GM12875 (cell line): ENCODE measurements at regions not wholly inside any gene's neighbourhood (a gene's known extent, or its start where the extent isn't known, plus 50 kb on each side); places are given as distances from the start of the nearest gene placed in this dataset.

Experiments used
- H3K4me3 ChIP-seq: one replicate; pipeline ENCODE4 v1.5.1; 2011; ENCODE audit warnings: low read depth, low read length, control low read depth
- TF ChIP-seq, protein P1 (sequence below): IDR thresholded peaks from 2 replicates; pipeline ENCODE4 v1.5.1; 2011; ENCODE audit warnings: low read depth, mild to moderate bottlenecking, control low read depth, inconsistent platforms, low read length, moderate library complexity, borderline replicate concordance; ENCODE audit not compliant: insufficient read depth

DNA sequence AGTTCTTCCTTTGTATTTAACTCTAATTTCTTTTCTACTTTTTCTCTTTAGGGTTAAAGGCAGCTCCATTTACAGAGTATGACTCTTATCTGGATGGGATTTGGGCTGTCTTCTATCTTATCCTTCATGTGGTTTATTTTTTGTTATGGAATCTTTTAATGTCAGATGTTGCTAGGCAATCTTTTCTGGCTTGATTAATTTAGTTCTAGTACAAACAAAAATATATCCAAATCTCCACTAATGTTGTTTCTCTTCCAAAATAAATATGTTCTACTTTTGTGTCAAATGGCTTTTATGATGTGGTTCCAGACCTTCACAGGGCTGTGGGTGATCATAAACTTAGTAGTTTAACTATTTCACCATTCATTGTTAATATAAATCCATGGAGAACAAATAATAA is 246.9 kb downstream of the AHR start:
- TF ChIP-seq, protein P1, sequence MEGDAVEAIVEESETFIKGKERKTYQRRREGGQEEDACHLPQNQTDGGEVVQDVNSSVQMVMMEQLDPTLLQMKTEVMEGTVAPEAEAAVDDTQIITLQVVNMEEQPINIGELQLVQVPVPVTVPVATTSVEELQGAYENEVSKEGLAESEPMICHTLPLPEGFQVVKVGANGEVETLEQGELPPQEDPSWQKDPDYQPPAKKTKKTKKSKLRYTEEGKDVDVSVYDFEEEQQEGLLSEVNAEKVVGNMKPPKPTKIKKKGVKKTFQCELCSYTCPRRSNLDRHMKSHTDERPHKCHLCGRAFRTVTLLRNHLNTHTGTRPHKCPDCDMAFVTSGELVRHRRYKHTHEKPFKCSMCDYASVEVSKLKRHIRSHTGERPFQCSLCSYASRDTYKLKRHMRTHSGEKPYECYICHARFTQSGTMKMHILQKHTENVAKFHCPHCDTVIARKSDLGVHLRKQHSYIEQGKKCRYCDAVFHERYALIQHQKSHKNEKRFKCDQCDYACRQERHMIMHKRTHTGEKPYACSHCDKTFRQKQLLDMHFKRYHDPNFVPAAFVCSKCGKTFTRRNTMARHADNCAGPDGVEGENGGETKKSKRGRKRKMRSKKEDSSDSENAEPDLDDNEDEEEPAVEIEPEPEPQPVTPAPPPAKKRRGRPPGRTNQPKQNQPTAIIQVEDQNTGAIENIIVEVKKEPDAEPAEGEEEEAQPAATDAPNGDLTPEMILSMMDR: no peak
- H3K4me3 ChIP-seq: no peak overlapping the region

DNA sequence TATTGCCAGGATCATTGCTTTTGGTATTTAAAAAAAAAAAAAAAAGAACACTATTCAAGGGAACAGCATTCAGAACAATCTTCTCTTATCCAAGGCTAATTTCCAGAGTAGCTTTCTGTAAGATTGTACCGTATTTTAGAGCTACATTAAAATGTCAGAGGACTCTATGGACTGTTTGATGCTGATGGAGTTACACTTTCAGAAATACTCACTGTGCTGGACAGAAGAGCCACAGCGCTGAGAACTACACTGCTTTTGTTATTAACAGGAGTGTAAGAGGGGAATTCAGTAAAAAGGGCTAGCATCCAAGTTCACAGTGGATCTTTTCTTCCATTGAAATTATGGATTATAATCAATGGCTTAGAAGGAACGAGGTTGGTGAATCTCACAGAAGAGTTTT is 247.7 kb downstream of the AHR start:
- TF ChIP-seq, protein P1: no peak
- H3K4me3 ChIP-seq: no peak overlapping the region

DNA sequence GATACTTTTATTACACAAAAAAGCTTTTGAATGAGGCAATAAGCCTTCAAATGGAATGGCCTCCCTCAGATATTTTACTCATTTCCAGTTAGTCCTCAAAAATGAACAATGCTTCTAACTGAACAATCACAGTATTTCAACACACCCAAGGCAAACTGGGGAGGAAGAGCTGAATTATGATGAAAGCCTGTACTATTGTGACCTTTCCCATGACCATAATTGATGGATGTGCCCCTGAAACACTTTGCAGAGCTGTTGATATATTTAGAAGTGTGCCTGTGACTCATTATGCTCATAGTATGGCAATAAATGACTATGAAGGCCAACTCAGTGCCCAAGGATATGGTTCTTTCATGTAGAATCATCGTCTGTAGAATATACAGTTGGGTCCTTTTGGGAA is 248.1 kb downstream of the AHR start:
- H3K4me3 ChIP-seq: no peak overlapping the region
- TF ChIP-seq, protein P1: no peak

DNA sequence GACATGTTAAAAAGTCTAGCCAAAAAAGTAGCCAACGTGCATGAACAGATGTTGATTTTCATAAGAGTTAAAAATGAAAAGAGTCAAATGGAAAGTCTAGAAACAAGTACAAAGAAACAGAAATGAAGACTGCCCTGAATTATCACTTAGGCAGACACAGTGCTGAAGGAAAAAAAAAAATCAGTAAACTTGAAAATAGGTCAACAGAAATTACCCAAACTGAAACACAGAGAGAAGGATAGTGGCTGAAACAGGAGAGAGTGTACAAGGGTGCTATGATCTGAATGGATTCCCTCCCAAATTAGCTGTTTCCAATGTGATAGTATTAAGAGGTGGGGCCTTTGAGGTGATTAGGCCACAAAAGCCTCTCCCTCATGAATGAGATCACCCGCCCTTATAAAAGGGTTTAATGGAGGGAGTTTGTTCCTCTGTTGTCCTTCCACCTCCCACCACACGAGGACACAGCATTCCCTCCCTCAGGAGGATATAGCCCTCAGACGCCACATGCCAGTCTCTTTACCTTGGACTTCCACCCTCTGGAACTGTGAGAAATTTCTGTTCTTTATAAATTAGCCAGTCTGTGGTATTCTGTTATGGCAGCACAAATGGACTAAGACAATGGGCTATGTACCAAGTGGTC is 249.7 kb downstream of the AHR start:
- TF ChIP-seq, protein P1: no peak
- no peak overlapping the region for H3K4me3 ChIP-seq

DNA sequence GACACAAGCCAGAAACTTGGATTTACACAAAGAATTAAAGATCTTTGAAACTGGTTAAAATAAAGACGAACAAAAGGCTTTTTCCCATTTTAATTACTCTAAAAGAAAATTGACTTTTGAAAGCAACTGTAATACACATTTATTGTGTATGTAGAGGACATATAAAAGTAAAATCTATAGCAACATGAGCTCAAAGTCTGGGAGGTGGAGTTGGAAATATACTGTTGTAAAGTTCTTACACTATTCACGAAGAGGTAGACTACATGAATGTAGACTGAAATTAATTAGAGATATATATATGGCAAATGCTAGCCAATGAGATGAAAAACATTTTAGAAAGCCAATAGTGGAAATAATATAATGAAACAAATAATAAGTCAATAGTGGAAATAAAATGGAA is 251.0 kb downstream of the AHR start:
- TF ChIP-seq, protein P1: no peak

DNA sequence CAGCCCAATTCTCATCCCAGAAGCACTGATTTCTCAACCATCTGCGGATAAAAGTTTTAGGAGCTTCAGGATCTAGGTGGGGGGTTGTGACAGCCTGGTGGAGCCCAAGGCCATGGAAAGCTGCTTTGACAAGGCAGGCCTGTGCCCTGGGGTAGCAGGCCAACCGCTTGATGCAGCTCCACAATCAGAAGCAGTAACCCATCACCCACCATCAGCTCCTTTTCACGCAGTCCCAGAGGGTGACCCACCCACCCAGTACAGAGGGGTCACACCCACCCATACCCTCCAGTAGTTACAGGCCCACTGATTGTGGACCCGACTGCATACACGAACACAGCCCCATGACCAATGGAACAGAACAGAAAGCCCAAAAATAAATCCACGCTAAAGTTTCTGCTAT is 253.9 kb downstream of the AHR start:
- no peak overlapping the region for H3K4me3 ChIP-seq
- TF ChIP-seq, protein P1: no peak

More for the DNA sequence above, 251.0 kb downstream of the AHR start:
- H3K4me3 ChIP-seq: no peak overlapping the region

DNA sequence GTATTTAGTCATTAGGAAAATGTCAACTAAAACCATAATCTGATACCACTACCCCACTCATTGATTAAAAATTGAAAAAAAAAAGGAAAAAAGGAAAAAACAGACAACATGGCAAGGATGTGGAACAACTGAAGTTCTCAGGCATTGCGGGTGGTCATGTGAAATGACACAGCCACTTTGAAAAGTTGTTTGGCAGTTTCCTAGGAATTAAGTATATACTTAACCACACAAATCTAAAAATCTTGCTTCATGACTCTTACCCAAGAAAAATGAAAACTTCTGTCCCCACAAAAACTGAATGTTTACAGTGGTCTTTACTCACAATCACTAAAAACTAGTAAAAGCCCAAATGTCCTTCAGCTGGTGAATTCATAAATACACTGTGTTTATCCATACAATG is 254.5 kb downstream of the AHR start:
- TF ChIP-seq, protein P1: no peak
- H3K4me3 ChIP-seq: no peak overlapping the region
